ENCODE measurements at regions not wholly inside any gene's neighbourhood (a gene's known extent, or its start where the extent isn't known, plus 50 kb on each side); places are given as distances from the start of the nearest gene placed in this dataset.
A peak's percentile ranks its signal among the peaks of the same experiment; 100 is the strongest.

DNA sequence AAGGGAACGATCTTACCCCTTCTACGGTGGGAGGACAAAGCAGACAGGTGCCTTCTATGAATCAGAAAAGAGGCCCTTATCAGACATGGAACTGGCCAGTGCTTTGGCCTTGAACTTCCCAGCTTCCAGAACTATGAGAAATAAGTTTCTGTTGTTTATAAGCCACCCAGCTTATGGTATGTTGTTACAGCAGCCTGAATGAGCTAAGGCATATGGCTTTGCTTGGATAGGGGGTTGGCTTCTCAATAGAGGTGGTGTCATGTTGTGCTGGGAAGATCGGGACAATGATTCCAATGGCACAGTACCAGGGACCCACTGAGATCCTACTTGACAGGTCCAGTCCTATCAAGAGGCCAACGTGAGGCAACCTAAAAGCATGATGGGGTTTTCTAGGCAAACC is 183.4 kb upstream of the BMPER start:
- ATAC-seq, result no peak

GRCh38 chr7:33722383-33723101 is 182.8 kb upstream of the BMPER start:
- peaks cover 0 to 6% (median 0%) of the 10 kb centered on the region in 9 donors for H3K9me3 Mint-ChIP-seq
- DNase-seq, result no peak
- peaks cover 0 to 21% (median 3%) of the 10 kb centered on the region in 3 donors for H3K36me3 Mint-ChIP-seq
- H3K4me1 Mint-ChIP-seq, result peaks cover 0 to 3% (median 0%) of the 10 kb centered on the region in 4 donors
- ATAC-seq, result no peak
- no peak overlapping the region for H3K4me3 Mint-ChIP-seq
- H3K27ac Mint-ChIP-seq, result no peak overlapping the region
- POLR2A ChIA-PET, result no interaction called here
- no peaks in the 10 kb centered on the region for H3K27me3 Mint-ChIP-seq

More for the DNA sequence above, 183.4 kb upstream of the BMPER start:
- Mint-ChIP-seq H3K36me3 (peaks cover 0 to 21% (median 3%) of the 10 kb centered on the region in 3 donors), H3K9me3 (peaks cover 0 to 6% (median 0%) of the 10 kb centered on the region in 9 donors), H3K27me3 (no peaks in the 10 kb centered on the region), H3K4me3 (no peak overlapping the region), H3K27ac (no peak overlapping the region), H3K4me1 (peaks cover 0 to 3% (median 0%) of the 10 kb centered on the region in 4 donors)
- no peak for DNase-seq
- POLR2A ChIA-PET, result no interaction called here

GRCh38 chr7:33724201-33724600 is 181.1 kb upstream of the BMPER start:
- ATAC-seq, result no peak
- peak overlapping the region in 1 of 10 donors; percentile 38 for H3K27ac Mint-ChIP-seq
- no peak for DNase-seq
- peaks cover 0 to 3% (median 0%) of the 10 kb centered on the region in 4 donors for H3K4me1 Mint-ChIP-seq
- H3K9me3 Mint-ChIP-seq, result peaks cover 0 to 5% (median 0%) of the 10 kb centered on the region in 9 donors
- no peak overlapping the region for H3K4me3 Mint-ChIP-seq
- H3K27me3 Mint-ChIP-seq, result no peaks in the 10 kb centered on the region
- peaks cover 0 to 10% (median 3%) of the 10 kb centered on the region in 3 donors for H3K36me3 Mint-ChIP-seq
- POLR2A ChIA-PET, result no interaction called here

- POLR2A ChIA-PET, result no interaction called here
- no peaks in the 10 kb centered on the region for H3K27me3 Mint-ChIP-seq
Measured at GRCh38 chr7:33725111-33726025, 180.0 kb upstream of the BMPER start.

GRCh38 chr7:33726582-33726981 is 178.8 kb upstream of the BMPER start:
- Mint-ChIP-seq H3K4me3 (no peak overlapping the region), H3K9me3 (peaks cover 0 to 4% (median 0%) of the 10 kb centered on the region in 9 donors), H3K27ac (no peak overlapping the region), H3K27me3 (no peaks in the 10 kb centered on the region), H3K36me3 (peaks cover 3 to 18% (median 4%) of the 10 kb centered on the region in 3 donors), H3K4me1 (peaks cover 0 to 2% (median 0%) of the 10 kb centered on the region in 4 donors)
- DNase-seq (no peak), ATAC-seq (no peak)
- POLR2A ChIA-PET, result no interaction called here

More at GRCh38 chr7:33725111-33726025, 180.0 kb upstream of the BMPER start:
- H3K27ac Mint-ChIP-seq, result no peak overlapping the region
- ATAC-seq (no peak), DNase-seq (no peak)
- H3K4me3 Mint-ChIP-seq, result no peak overlapping the region
- peaks cover 0 to 4% (median 0%) of the 10 kb centered on the region in 9 donors for H3K9me3 Mint-ChIP-seq
- H3K4me1 Mint-ChIP-seq, result peaks cover 0 to 3% (median 0%) of the 10 kb centered on the region in 4 donors
- H3K36me3 Mint-ChIP-seq, result peaks cover 3 to 14% (median 5%) of the 10 kb centered on the region in 3 donors

GRCh38 chr7:33727315-33727714 is 178.0 kb upstream of the BMPER start:
- peaks cover 0 to 4% (median 0%) of the 10 kb centered on the region in 9 donors for H3K9me3 Mint-ChIP-seq

DNA sequence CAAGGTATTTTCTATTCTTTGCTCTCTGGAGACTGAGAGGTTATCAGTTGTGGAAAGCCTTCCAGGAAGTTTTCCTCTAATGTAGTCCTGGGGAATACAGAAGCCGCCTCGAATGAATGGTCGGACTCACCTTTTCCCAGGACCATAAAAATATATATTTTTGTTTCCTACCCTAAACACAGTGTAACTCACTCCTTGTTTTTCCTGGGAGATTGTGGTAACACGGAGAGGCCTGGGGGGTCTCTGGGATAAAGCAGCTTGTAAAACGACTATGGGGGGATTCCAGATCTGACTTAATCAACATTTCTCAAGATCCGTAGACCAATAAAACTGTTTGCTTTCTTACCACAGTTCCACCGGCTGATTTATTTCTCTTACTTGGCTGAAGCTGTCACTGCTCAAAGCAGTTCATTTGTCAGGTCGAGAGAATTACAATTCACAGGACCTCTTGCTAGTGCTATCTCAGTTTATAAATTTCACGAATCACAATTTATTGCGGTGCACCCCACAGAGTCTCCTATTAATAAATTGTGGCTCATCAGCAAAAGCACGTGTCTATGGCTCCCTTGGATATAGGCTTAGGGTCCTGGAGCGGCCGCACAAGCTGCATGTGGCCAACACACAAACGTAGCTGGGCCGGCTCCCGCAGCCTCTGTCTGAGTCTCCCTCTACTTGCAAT is 176.3 kb upstream of the BMPER start:
- Mint-ChIP-seq H3K4me3 (no peak overlapping the region), H3K27ac (no peak overlapping the region), H3K36me3 (peaks cover 3 to 18% (median 4%) of the 10 kb centered on the region in 3 donors), H3K4me1 (peaks cover 0 to 2% (median 0%) of the 10 kb centered on the region in 4 donors), H3K9me3 (peaks cover 0 to 4% (median 0%) of the 10 kb centered on the region in 9 donors), H3K27me3 (no peaks in the 10 kb centered on the region)
- DNase-seq (no peak), ATAC-seq (no peak)
- POLR2A ChIA-PET, result no interaction called here

More at GRCh38 chr7:33727315-33727714, 178.0 kb upstream of the BMPER start:
- Mint-ChIP-seq H3K4me3 (no peak overlapping the region), H3K4me1 (peaks cover 0 to 2% (median 0%) of the 10 kb centered on the region in 4 donors), H3K27ac (no peak overlapping the region), H3K27me3 (no peaks in the 10 kb centered on the region), H3K36me3 (peaks cover 3 to 18% (median 4%) of the 10 kb centered on the region in 3 donors)
- POLR2A ChIA-PET, result no interaction called here
- DNase-seq (no peak), ATAC-seq (no peak)

DNA sequence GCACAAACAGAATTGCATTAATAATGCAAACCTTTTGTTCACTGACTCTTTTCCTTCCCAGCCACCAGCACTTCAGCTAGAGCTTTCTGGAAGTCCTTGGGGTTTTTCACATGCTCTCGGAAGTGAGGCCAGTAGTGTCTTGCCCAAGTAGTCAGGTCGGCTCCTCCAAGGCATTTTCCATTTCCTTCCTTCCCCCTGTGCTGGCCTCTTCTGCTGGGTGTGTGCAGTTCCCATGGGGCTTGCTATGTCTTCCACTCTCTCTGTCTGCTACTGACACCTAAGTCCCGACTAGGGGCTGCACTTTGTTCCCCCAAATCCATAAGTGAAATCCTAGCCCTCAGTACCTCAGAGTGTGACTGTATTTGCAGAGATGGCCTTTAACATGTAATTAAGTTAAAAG is 175.6 kb upstream of the BMPER start:
- peaks cover 0 to 2% (median 0%) of the 10 kb centered on the region in 4 donors for H3K4me1 Mint-ChIP-seq
- H3K9me3 Mint-ChIP-seq, result peaks cover 0 to 4% (median 0%) of the 10 kb centered on the region in 9 donors
- POLR2A ChIA-PET, result no interaction called here
- no peak overlapping the region for H3K4me3 Mint-ChIP-seq
- DNase-seq, result no peak
- H3K36me3 Mint-ChIP-seq, result peaks cover 3 to 18% (median 4%) of the 10 kb centered on the region in 3 donors
- no peaks in the 10 kb centered on the region for H3K27me3 Mint-ChIP-seq
- ATAC-seq, result no peak
- H3K27ac Mint-ChIP-seq, result no peak overlapping the region

DNA sequence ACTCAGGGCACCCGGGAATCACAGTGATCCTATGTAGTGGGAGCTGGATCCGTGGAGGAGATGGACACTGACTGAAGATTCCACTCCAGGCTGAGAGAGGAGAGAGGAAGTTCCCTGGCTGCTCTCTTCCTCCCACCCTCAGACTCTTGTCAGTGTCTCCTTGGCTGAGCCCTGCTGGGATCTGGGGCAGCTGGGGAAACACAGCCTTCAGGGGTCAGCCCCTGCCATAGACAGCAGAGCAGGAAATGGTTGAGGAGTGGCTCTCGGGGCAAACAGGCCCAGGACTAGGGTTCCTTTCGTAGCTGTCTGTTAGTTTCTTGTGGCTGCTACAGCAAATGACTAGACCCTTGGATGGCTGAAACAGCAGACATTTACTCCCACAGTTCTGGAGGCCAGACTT is 174.4 kb upstream of the BMPER start:
- H3K27me3 Mint-ChIP-seq, result no peaks in the 10 kb centered on the region
- no peak overlapping the region for H3K4me3 Mint-ChIP-seq
- DNase-seq (no peak), ATAC-seq (no peak)
- peaks cover 0 to 9% (median 0%) of the 10 kb centered on the region in 9 donors for H3K9me3 Mint-ChIP-seq
- H3K27ac Mint-ChIP-seq, result no peak overlapping the region
- POLR2A ChIA-PET, result no interaction called here
- H3K36me3 Mint-ChIP-seq, result peaks cover 4 to 15% (median 6%) of the 10 kb centered on the region in 3 donors
- peaks cover 0 to 2% (median 0%) of the 10 kb centered on the region in 4 donors for H3K4me1 Mint-ChIP-seq

- Mint-ChIP-seq H3K4me3 (no peak overlapping the region), H3K27me3 (no peaks in the 10 kb centered on the region), H3K9me3 (peaks cover 0 to 9% (median 0%) of the 10 kb centered on the region in 9 donors), H3K27ac (peak overlapping the region in 1 of 10 donors; percentile 8), H3K36me3 (peaks cover 4 to 20% (median 6%) of the 10 kb centered on the region in 3 donors), H3K4me1 (no peaks in the 10 kb centered on the region)
- no peak for ATAC-seq
- no peak for DNase-seq
- POLR2A ChIA-PET, result no interaction called here
Measured at GRCh38 chr7:33731912-33732311, 173.4 kb upstream of the BMPER start.

DNA sequence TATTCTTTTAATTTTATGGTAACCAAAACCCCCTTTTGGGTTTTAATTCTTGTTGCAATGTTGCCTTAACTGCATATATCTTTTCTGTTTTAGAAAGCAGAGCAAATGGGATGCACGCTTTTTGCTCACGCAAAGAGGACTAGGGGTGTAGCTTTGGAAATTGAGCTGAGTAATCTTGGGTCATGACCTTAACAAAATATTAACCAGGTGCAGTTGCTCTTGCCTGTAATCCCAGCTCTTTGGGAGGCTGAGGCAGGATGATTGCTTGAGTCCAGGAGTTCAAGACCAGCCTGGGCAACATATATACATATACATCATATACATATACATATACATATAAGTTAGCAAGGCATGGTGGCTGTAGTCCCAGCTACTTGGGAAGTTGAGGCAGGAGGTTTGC is 172.9 kb upstream of the BMPER start:
- no peak overlapping the region for H3K27ac Mint-ChIP-seq
- H3K36me3 Mint-ChIP-seq, result peaks cover 7 to 20% (median 9%) of the 10 kb centered on the region in 3 donors
- H3K9me3 Mint-ChIP-seq, result peaks cover 0 to 9% (median 0%) of the 10 kb centered on the region in 9 donors
- DNase-seq (no peak), ATAC-seq (no peak)
- H3K4me1 Mint-ChIP-seq, result peaks cover 0 to 2% (median 0%) of the 10 kb centered on the region in 4 donors
- H3K4me3 Mint-ChIP-seq, result no peak overlapping the region
- H3K27me3 Mint-ChIP-seq, result no peaks in the 10 kb centered on the region
- POLR2A ChIA-PET, result no interaction called here

GRCh38 chr7:33733870-33734650 is 171.3 kb upstream of the BMPER start:
- no peaks in the 10 kb centered on the region for H3K27me3 Mint-ChIP-seq
- H3K27ac Mint-ChIP-seq, result no peak overlapping the region
- H3K4me3 Mint-ChIP-seq, result no peak overlapping the region
- DNase-seq, result no peak
- H3K9me3 Mint-ChIP-seq, result peaks cover 0 to 11% (median 2%) of the 10 kb centered on the region in 9 donors
- H3K36me3 Mint-ChIP-seq, result peaks cover 9 to 20% (median 12%) of the 10 kb centered on the region in 3 donors
- POLR2A ChIA-PET, result no interaction called here
- H3K4me1 Mint-ChIP-seq, result peaks cover 0 to 2% (median 0%) of the 10 kb centered on the region in 4 donors
- ATAC-seq, result no peak
